ENCODE measurements at regions not wholly inside any gene's neighbourhood (a gene's known extent, or its start where the extent isn't known, plus 50 kb on each side); places are given as distances from the start of the nearest gene placed in this dataset.
A peak's percentile ranks its signal among the peaks of the same experiment; 100 is the strongest.

- no peak overlapping the region for H3K4me3 ChIP-seq (ENCODE audit: low read depth, low read length)
- TF ChIP-seq CTCF (conservative IDR thresholded peaks at IDR 0.05; ENCODE audit: low read depth, low read length), result no peak
- no peak for DNase-seq (ENCODE audit: low read depth)
Measured at GRCh38 chr2:2614452-2614851, 283.4 kb upstream of the MYT1L start.

- no peak for TF ChIP-seq CTCF (conservative IDR thresholded peaks at IDR 0.05; ENCODE audit: low read depth, low read length)
- peak; percentile 79 for DNase-seq (ENCODE audit: low read depth)
- peak overlapping the region; percentile 42 for H3K4me3 ChIP-seq (ENCODE audit: low read depth, low read length)
Measured at GRCh38 chr2:2613279-2614199, 282.5 kb upstream of the MYT1L start.

- no peak for DNase-seq (ENCODE audit: low read depth)
- TF ChIP-seq CTCF (conservative IDR thresholded peaks at IDR 0.05; ENCODE audit: low read depth, low read length), result no peak
- no peak overlapping the region for H3K4me3 ChIP-seq (ENCODE audit: low read depth, low read length)
Measured at GRCh38 chr2:2610751-2611150, 279.7 kb upstream of the MYT1L start.

- no peak for TF ChIP-seq CTCF (conservative IDR thresholded peaks at IDR 0.05; ENCODE audit: low read depth, low read length)
- no peak for DNase-seq (ENCODE audit: low read depth)
- no peak overlapping the region for H3K4me3 ChIP-seq (ENCODE audit: low read depth, low read length)
Measured at GRCh38 chr2:2600366-2600765, 269.3 kb upstream of the MYT1L start.

- DNase-seq (ENCODE audit: low read depth), result no peak
- TF ChIP-seq CTCF (conservative IDR thresholded peaks at IDR 0.05; ENCODE audit: low read depth, low read length), result no peak
- H3K4me3 ChIP-seq (ENCODE audit: low read depth, low read length), result no peak overlapping the region
Measured at GRCh38 chr2:2599441-2599840, 268.4 kb upstream of the MYT1L start.

GRCh38 chr2:2597712-2598111, 266.6 kb upstream of the MYT1L start:
- no peak for TF ChIP-seq CTCF (conservative IDR thresholded peaks at IDR 0.05; ENCODE audit: low read depth, low read length)
- no peak for DNase-seq (ENCODE audit: low read depth)
- H3K4me3 ChIP-seq (ENCODE audit: low read depth, low read length), result no peak overlapping the region

GRCh38 chr2:2591542-2591940, 260.5 kb upstream of the MYT1L start:
- H3K4me3 ChIP-seq (ENCODE audit: low read depth, low read length), result no peak overlapping the region
- no peak for TF ChIP-seq CTCF (conservative IDR thresholded peaks at IDR 0.05; ENCODE audit: low read depth, low read length)
- no peak for DNase-seq (ENCODE audit: low read depth)

Measured in choroid plexus epithelial cell (primary cell).